HEK293T (cell line): ENCODE measurements at regions not wholly inside any gene's neighbourhood (a gene's known extent, or its start where the extent isn't known, plus 50 kb on each side); places are given as distances from the start of the nearest gene placed in this dataset.
A peak's percentile ranks its signal among the peaks of the same experiment; 100 is the strongest.

Source experiments
- CTCF ChIA-PET: fragments of 350-600 bp; formaldehyde crosslinking; extraction: SDS; loops from one replicate; lab custom pipeline; 2021; ENCODE audit warnings: antibody characterized with exemption, inconsistent platforms; lab: Yijun Ruan, JAX
- POLR2A ChIA-PET: fragments of 350-600 bp; formaldehyde crosslinking; extraction: SDS; loops from one replicate; lab custom pipeline; 2020; ENCODE audit warnings: antibody characterized with exemption, inconsistent platforms; lab: Yijun Ruan, JAX
- DNase-seq: peaks from one replicate; pipeline ENCODE4 v3.0.0; 2012; ENCODE audit warnings: mixed read lengths; ENCODE audit errors: extremely low spot score
- ARNT ChIP-seq: fragments of 450-650 bp; IDR thresholded peaks from 2 replicates; pipeline ENCODE4 v1.6.1; 2017; ENCODE audit warnings: mild to moderate bottlenecking
- BHLHE40 ChIP-seq: fragments of 450-650 bp; IDR thresholded peaks from 2 replicates; pipeline ENCODE4 v1.6.1; 2016; ENCODE audit warnings: mild to moderate bottlenecking, moderate library complexity, borderline replicate concordance
- CTBP1 ChIP-seq: fragments of 450-650 bp; IDR thresholded peaks from 2 replicates; pipeline ENCODE4 v1.6.1; 2016; ENCODE audit warnings: borderline replicate concordance
- ELF4 ChIP-seq: fragments of 450-650 bp; IDR thresholded peaks from 2 replicates; pipeline ENCODE4 v1.6.1; 2017; ENCODE audit warnings: antibody characterized with exemption
- FOXA1 ChIP-seq: fragments of 450-650 bp; IDR thresholded peaks from 2 replicates; pipeline ENCODE4 v1.6.1; 2016; ENCODE audit warnings: mild to moderate bottlenecking
- FOXK2 ChIP-seq: fragments of 450-650 bp; IDR thresholded peaks from 2 replicates; pipeline ENCODE4 v1.6.1; 2016; ENCODE audit warnings: mild to moderate bottlenecking
- FOXM1 ChIP-seq: fragments of 450-650 bp; IDR thresholded peaks from 2 replicates; pipeline ENCODE4 v1.6.1; 2017; ENCODE audit warnings: mild to moderate bottlenecking, borderline replicate concordance
- HDGF ChIP-seq: fragments of 450-650 bp; IDR thresholded peaks from 2 replicates; pipeline ENCODE4 v1.6.1; 2017; ENCODE audit warnings: antibody characterized with exemption, borderline replicate concordance
- L3MBTL2 ChIP-seq: fragments of 450-650 bp; conservative IDR thresholded peaks from 2 replicates; pipeline ENCODE4 v1.6.1; 2016; ENCODE audit warnings: mild to moderate bottlenecking
- LEF1 ChIP-seq: fragments of 450-650 bp; IDR thresholded peaks from 2 replicates; pipeline ENCODE4 v1.6.1; 2017; ENCODE audit warnings: mild to moderate bottlenecking, borderline replicate concordance
- NFRKB ChIP-seq: fragments of 450-650 bp; IDR thresholded peaks from 2 replicates; pipeline ENCODE4 v1.6.1; 2016; ENCODE audit warnings: mild to moderate bottlenecking, moderate library complexity
- PKNOX1 ChIP-seq: fragments of 450-650 bp; IDR thresholded peaks from 2 replicates; pipeline ENCODE4 v1.6.1; 2016
- SP1 ChIP-seq: fragments of 450-650 bp; IDR thresholded peaks from 2 replicates; pipeline ENCODE4 v1.6.1; 2017
- SUZ12 ChIP-seq: fragments of 450-650 bp; IDR thresholded peaks from 2 replicates; pipeline ENCODE4 v1.6.1; 2016; ENCODE audit warnings: mild to moderate bottlenecking
- TARDBP ChIP-seq: fragments of 450-650 bp; IDR thresholded peaks from 2 replicates; pipeline ENCODE4 v1.6.1; 2016
- ZNF384 ChIP-seq: fragments of 450-650 bp; IDR thresholded peaks from 2 replicates; pipeline ENCODE4 v1.6.1; 2016

GRCh38 chr3:87333393-87333892 is 57.1 kb upstream of the POU1F1 start:
- DNase-seq: peak; percentile 12

GRCh38 chr3:87332789-87333188 is 56.4 kb upstream of the POU1F1 start:
- TF ChIP-seq ELF4: no peak
- no peak for TF ChIP-seq HDGF
- no peak for TF ChIP-seq FOXK2
- TF ChIP-seq NFRKB: no peak
- TF ChIP-seq FOXA1: no peak
- no peak for TF ChIP-seq PKNOX1
- no peak for TF ChIP-seq FOXM1
- ChIA-PET POLR2A (no interaction called here), CTCF (no interaction called here)
- no peak for DNase-seq

More at GRCh38 chr3:87333393-87333892, 57.1 kb upstream of the POU1F1 start:
- ChIA-PET POLR2A (no interaction called here), CTCF (no interaction called here)
- TF ChIP-seq NFRKB: no peak
- TF ChIP-seq ARNT: no peak
- TF ChIP-seq SUZ12: no peak
- TF ChIP-seq L3MBTL2: no peak
- no peak for TF ChIP-seq FOXA1
- no peak for TF ChIP-seq TARDBP
- no peak for TF ChIP-seq BHLHE40
- no peak for TF ChIP-seq LEF1
- TF ChIP-seq FOXK2: no peak

GRCh38 chr3:87329065-87329464 is 52.7 kb upstream of the POU1F1 start:
- no peak for DNase-seq
- ChIA-PET CTCF (interaction anchor here (0.6 kb wide), 1 partner anchor 237 kb away, joined by 4 read pairs; no protein-coding TSS in a partner anchor), POLR2A (no interaction called here)
- no peak for TF ChIP-seq SUZ12
- no peak for TF ChIP-seq ZNF384
- TF ChIP-seq PKNOX1: no peak
- TF ChIP-seq CTBP1: no peak
- TF ChIP-seq FOXA1: no peak
- TF ChIP-seq SP1: no peak
- no peak for TF ChIP-seq BHLHE40
- no peak for TF ChIP-seq L3MBTL2
